H9 (cell line): ENCODE measurements at regions not wholly inside any gene's neighbourhood (a gene's known extent, or its start where the extent isn't known, plus 50 kb on each side); places are given as distances from the start of the nearest gene placed in this dataset.

ENCODE experiments used
- DNase-seq: peaks from one replicate; pipeline ENCODE4 v3.0.0-alpha.2; 2017
- H2AFZ ChIP-seq: one replicate; pipeline ENCODE4 v1.6.1; 2013; ENCODE audit warnings: mild to moderate bottlenecking, low read length, control low read depth, moderate library complexity
- H2AK5ac ChIP-seq: 2 replicates; pipeline ENCODE4 v1.6.1; 2013; ENCODE audit warnings: low read length, control low read depth, mixed read lengths; ENCODE audit not compliant: insufficient read length
- H2BK120ac ChIP-seq: one replicate; pipeline ENCODE4 v1.6.1; 2013; ENCODE audit warnings: low read depth, mild to moderate bottlenecking, low read length, control low read depth, inconsistent platforms; ENCODE audit not compliant: poor library complexity, severe bottlenecking
- H2BK12ac ChIP-seq: 2 replicates; pipeline ENCODE4 v1.6.1; 2013; ENCODE audit warnings: low read length, control low read depth, mixed read lengths, low read depth; ENCODE audit not compliant: insufficient read length
- H2BK15ac ChIP-seq: 2 replicates; pipeline ENCODE4 v1.6.1; 2013; ENCODE audit warnings: low read depth, low read length, control low read depth
- H2BK20ac ChIP-seq: one replicate; pipeline ENCODE4 v1.6.1; 2013; ENCODE audit warnings: low read depth, mild to moderate bottlenecking, low read length, control low read depth, inconsistent platforms; ENCODE audit not compliant: poor library complexity, severe bottlenecking
- H2BK5ac ChIP-seq: 2 replicates; pipeline ENCODE4 v1.6.1; 2013; ENCODE audit warnings: low read length, control low read depth, mixed read lengths; ENCODE audit not compliant: insufficient read length
- H3K14ac ChIP-seq: 2 replicates; pipeline ENCODE4 v1.6.1; 2013; ENCODE audit warnings: low read length, control low read depth; ENCODE audit not compliant: insufficient read depth
- H3K18ac ChIP-seq: 2 replicates; pipeline ENCODE4 v1.6.1; 2013; ENCODE audit warnings: low read depth, mild to moderate bottlenecking, mixed read lengths, low read length, control low read depth; ENCODE audit not compliant: insufficient read length
- H3K23ac ChIP-seq: 2 replicates; pipeline ENCODE4 v1.6.1; 2013; ENCODE audit warnings: low read length, control low read depth, mixed read lengths, low read depth; ENCODE audit not compliant: insufficient read length
- H3K23me2 ChIP-seq: 2 replicates; pipeline ENCODE4 v1.6.1; 2013; ENCODE audit warnings: low read depth, mild to moderate bottlenecking, mixed read lengths, low read length, control low read depth; ENCODE audit not compliant: insufficient read length, poor library complexity, severe bottlenecking
- H3K27ac ChIP-seq: 2 replicates; pipeline ENCODE4 v1.5.1; 2013; ENCODE audit warnings: low read length, control low read depth, mixed read lengths, low read depth; ENCODE audit not compliant: insufficient read length
- H3K27me3 ChIP-seq: 2 replicates; pipeline ENCODE4 v1.6.1; 2013; ENCODE audit warnings: low read length, control low read depth, inconsistent platforms; ENCODE audit not compliant: insufficient read depth
- H3K4ac ChIP-seq: 2 replicates; pipeline ENCODE4 v1.6.1; 2013; ENCODE audit warnings: low read depth, mild to moderate bottlenecking, control low read depth, inconsistent platforms, low read length, moderate library complexity
- H3K4me1 ChIP-seq: 2 replicates; pipeline ENCODE4 v1.6.1; 2013; ENCODE audit warnings: low read length, control low read depth, inconsistent platforms; ENCODE audit not compliant: insufficient read depth
- H3K4me2 ChIP-seq: 2 replicates; pipeline ENCODE4 v1.6.1; 2013; ENCODE audit warnings: low read length, control low read depth, mixed read lengths; ENCODE audit not compliant: insufficient read length, insufficient read depth
- H3K56ac ChIP-seq: 2 replicates; pipeline ENCODE4 v1.6.1; 2013; ENCODE audit warnings: low read depth, mild to moderate bottlenecking, mixed read lengths, low read length, control low read depth; ENCODE audit not compliant: insufficient read length
- H3K79me1 ChIP-seq: 2 replicates; pipeline ENCODE4 v1.6.1; 2013; ENCODE audit warnings: low read depth, mild to moderate bottlenecking, moderate library complexity, low read length, control low read depth, inconsistent platforms; ENCODE audit not compliant: insufficient read depth, poor library complexity, severe bottlenecking
- H3K79me2 ChIP-seq: 2 replicates; pipeline ENCODE4 v1.6.1; 2013; ENCODE audit warnings: low read length, control low read depth, inconsistent platforms; ENCODE audit not compliant: insufficient read depth
- H3K9ac ChIP-seq: 2 replicates; pipeline ENCODE4 v1.6.1; 2013; ENCODE audit warnings: low read length, control low read depth, mixed read lengths; ENCODE audit not compliant: insufficient read length; ENCODE audit errors: extremely low read depth
- H3K9me3 ChIP-seq: one replicate; pipeline ENCODE4 v1.6.1; 2013; ENCODE audit warnings: low read depth, low read length, inconsistent platforms; ENCODE audit not compliant: control insufficient read depth
- H3T11ph ChIP-seq: one replicate; pipeline ENCODE4 v1.6.1; 2013; ENCODE audit warnings: mild to moderate bottlenecking, low read length, control low read depth, inconsistent platforms
- H4K20me1 ChIP-seq: one replicate; pipeline ENCODE4 v1.6.1; 2013; ENCODE audit not compliant: control insufficient read depth, insufficient read length, insufficient read depth
- H4K5ac ChIP-seq: 2 replicates; pipeline ENCODE4 v1.6.1; 2013; ENCODE audit warnings: low read depth, mild to moderate bottlenecking, mixed read lengths, low read length, control low read depth; ENCODE audit not compliant: insufficient read length
- H4K8ac ChIP-seq: replicated peaks from 2 replicates; pipeline ENCODE4 v1.6.1; 2013; ENCODE audit warnings: low read length, control low read depth, mixed read lengths, low read depth; ENCODE audit not compliant: insufficient read length
- H4K91ac ChIP-seq: 2 replicates; pipeline ENCODE4 v1.6.1; 2013; ENCODE audit warnings: low read depth, mild to moderate bottlenecking, moderate library complexity, mixed read lengths, low read length, control low read depth; ENCODE audit not compliant: insufficient read length
- H3K27ac Mint-ChIP-seq, 3 experiments: 2 replicates in 2 of 3; 3 replicates in 1 of 3; pipeline ENCODE4 v1.8.0; 2020 to 2021; ENCODE audit warnings: mixed read lengths in 3 of 3, mild to moderate bottlenecking in 1 of 3, moderate library complexity in 1 of 3
- H3K27me3 Mint-ChIP-seq: 2 replicates; pipeline ENCODE4 v1.8.0; 2021; ENCODE audit warnings: low read depth, mild to moderate bottlenecking, moderate library complexity, mixed read lengths
- H3K36me3 Mint-ChIP-seq, 3 experiments: 2 replicates in 2 of 3; 3 replicates in 1 of 3; pipeline ENCODE4 v1.8.0; 2020 to 2021; ENCODE audit warnings: low read depth in 3 of 3, mixed read lengths in 3 of 3; ENCODE audit not compliant: insufficient read depth in 1 of 3
- H3K4me1 Mint-ChIP-seq, 2 experiments: 2 replicates each; pipeline ENCODE4 v1.8.0; 2020; ENCODE audit warnings: mixed read lengths in 2 of 2
- H3K4me3 Mint-ChIP-seq, 2 experiments: 2 replicates in 1 of 2; 3 replicates in 1 of 2; pipeline ENCODE4 v1.8.0; 2020 to 2021; ENCODE audit warnings: mild to moderate bottlenecking in 2 of 2, mixed read lengths in 2 of 2, moderate library complexity in 1 of 2
- H3K9me3 Mint-ChIP-seq, 2 experiments: 2 replicates in 1 of 2; 3 replicates in 1 of 2; pipeline ENCODE4 v1.8.0; 2020; ENCODE audit warnings: mild to moderate bottlenecking in 2 of 2, mixed read lengths in 2 of 2, moderate library complexity in 1 of 2
- CTCF ChIP-seq: fragments of 200-600 bp; sonication (generic); conservative IDR thresholded peaks from 3 replicates; pipeline ENCODE4 v1.8.0; 2021; ENCODE audit warnings: antibody characterized with exemption, mild to moderate bottlenecking
- WGBS: extraction: QIAGEN DNeasy Blood & Tissue Kit; methylation state at CpG from one replicate; pipeline ENCODE4 v1.1.7; 2013; ENCODE audit warnings: missing lambda C conversion rate, low lambda C conversion rate, mixed read lengths; ENCODE audit not compliant: insufficient read length; ENCODE audit errors: extremely low coverage; 5-methylcytosine and 5-hydroxymethylcytosine counted together

GRCh38 chr17:77809814-77810213 is 148.7 kb upstream of the TNRC6C start:
- Histone ChIP-seq H3K9me3 (no peaks in the 10 kb centered on the region), H3K23ac (no peak overlapping the region), H3K27me3 (no peaks in the 10 kb centered on the region; the same call in 1 of the 2 replicates), H3K23me2 (no peaks in the 10 kb centered on the region), H4K8ac (no peak overlapping the region), H3K18ac (no peak overlapping the region), H4K20me1 (no peaks in the 10 kb centered on the region), H3K27ac (no peak overlapping the region), H3K79me2 (no peaks in the 10 kb centered on the region), H3K9ac (no peak overlapping the region), H4K91ac (no peak overlapping the region), H3K4me1 (peaks cover 6% of the 10 kb centered on the region; the same call in 1 of the 2 replicates), H3K4ac (no peak overlapping the region), H3K14ac (no peak overlapping the region), H3T11ph (no peak overlapping the region), H2BK20ac (no peak overlapping the region), H2AFZ (no peak overlapping the region), H2BK15ac (no peak overlapping the region), H3K4me2 (no peak overlapping the region), H2BK12ac (no peak overlapping the region), H2BK5ac (no peak overlapping the region), H4K5ac (no peak overlapping the region), H3K56ac (no peak overlapping the region), H2AK5ac (no peak overlapping the region), H3K79me1 (no peaks in the 10 kb centered on the region), H2BK120ac (no peak overlapping the region)
- DNase-seq = no peak
- peaks cover 0 to 2% (median 0%) of the 10 kb centered on the region in 3 experiments; a peak in 1 of 7 replicates for H3K36me3 Mint-ChIP-seq
- H3K4me1 Mint-ChIP-seq = peaks cover 4 to 16% of the 10 kb centered on the region in 2 experiments
- H3K27ac Mint-ChIP-seq = no peak overlapping the region
- no peaks in the 10 kb centered on the region; a peak in 1 of 5 replicates for H3K9me3 Mint-ChIP-seq
- H3K4me3 Mint-ChIP-seq = no peak overlapping the region
- peaks cover 40% of the 10 kb centered on the region for H3K27me3 Mint-ChIP-seq
- WGBS = 100% methylated on average over 1 of the region's 2 CpGs
- TF ChIP-seq CTCF = no peak
